ENCODE measurements at regions not wholly inside any gene's neighbourhood (a gene's known extent, or its start where the extent isn't known, plus 50 kb on each side); places are given as distances from the start of the nearest gene placed in this dataset.

DNA sequence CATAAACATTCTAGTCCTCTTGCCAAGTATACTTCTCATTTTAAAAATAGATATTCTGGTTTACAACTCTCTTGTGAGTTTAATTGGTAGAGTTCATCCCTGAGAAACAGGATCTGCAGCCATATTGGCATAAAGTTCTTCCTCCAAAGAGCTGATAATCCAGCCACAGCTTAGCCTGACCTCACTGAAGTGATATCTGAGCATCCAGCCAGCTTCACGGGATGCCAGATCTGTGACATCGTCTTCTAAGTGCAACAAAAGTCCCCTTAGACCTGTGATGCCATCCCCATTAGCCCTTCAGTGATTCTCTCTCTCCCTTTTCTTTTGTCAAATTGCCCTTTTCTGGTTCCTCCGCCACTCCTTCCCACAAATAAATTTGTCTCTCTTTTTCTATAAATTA, 180.6 kb upstream of the STXBP5 start:
- Histone ChIP-seq H3K36me3 (peaks cover 2% of the 10 kb centered on the region; the same call in 1 of the 2 replicates), H3K27me3 (no peaks in the 10 kb centered on the region), H3K9me3 (replicated peaks) (no peaks in the 10 kb centered on the region), H3K4me3 (no peak overlapping the region), H3K27ac (peak overlapping the region; percentile 25), H3K4me1 (peaks cover 13% of the 10 kb centered on the region)
- peak; percentile 60 to 71 for DNase-seq

DNA sequence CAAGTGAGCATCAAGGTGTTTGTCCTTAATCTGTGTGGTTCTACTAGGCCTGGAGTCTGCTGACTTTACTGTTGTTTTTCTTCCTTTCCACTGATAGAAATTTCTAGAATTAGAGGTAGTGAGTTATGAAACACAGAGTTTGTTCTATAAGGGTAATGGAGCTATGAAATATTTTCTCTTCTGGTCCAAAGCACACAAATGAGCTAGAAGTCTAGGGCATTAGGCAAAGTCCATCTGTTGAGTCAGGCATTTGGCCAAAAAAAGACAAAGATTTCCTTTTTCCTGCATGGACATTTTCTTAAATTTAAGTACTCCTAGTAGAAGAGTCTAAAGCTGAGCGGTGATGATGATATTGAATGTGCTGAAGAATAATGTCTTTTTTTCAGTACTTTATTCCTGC, 174.3 kb upstream of the STXBP5 start:
- Histone ChIP-seq H3K4me3 (no peak overlapping the region), H3K27ac (no peak overlapping the region), H3K36me3 (peaks cover 2% of the 10 kb centered on the region; the same call in 1 of the 2 replicates), H3K27me3 (no peaks in the 10 kb centered on the region), H3K9me3 (replicated peaks) (no peaks in the 10 kb centered on the region; the same call in 1 of the 2 replicates), H3K4me1 (peaks cover 14% of the 10 kb centered on the region)
- no peak for DNase-seq

DNA sequence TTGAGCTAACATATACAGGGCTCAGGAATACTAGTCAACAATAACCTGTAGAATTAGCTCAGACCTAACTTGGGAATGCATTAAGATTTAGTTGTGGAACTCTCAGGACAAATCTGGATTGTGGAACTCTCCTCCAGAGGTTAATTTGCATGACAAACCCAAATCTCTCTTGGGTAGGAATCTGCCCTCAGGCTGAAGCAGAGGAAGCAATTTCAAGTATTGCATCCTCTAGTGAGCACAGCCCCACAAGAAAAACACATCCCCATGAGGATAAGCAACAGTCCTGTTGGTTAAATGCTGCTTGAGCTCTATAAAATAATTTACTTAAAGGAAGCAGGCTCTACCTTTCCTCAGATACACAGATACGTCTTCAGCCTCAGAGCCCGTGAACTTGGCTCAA, 170.9 kb upstream of the STXBP5 start:
- Histone ChIP-seq H3K27ac (peak overlapping the region; percentile 50), H3K36me3 (no peaks in the 10 kb centered on the region), H3K27me3 (no peaks in the 10 kb centered on the region), H3K4me3 (no peak overlapping the region), H3K9me3 (replicated peaks) (no peaks in the 10 kb centered on the region; the same call in 1 of the 2 replicates), H3K4me1 (peaks cover 31% of the 10 kb centered on the region)
- peak; percentile 63 to 78 for DNase-seq

GRCh38 chr6:147035886-147036285, 168.3 kb upstream of the STXBP5 start:
- peak overlapping the region; percentile 27 for H3K27ac ChIP-seq
- H3K4me3 ChIP-seq: no peak overlapping the region
- H3K9me3 ChIP-seq (replicated peaks): no peaks in the 10 kb centered on the region; the same call in 1 of the 2 replicates
- no peaks in the 10 kb centered on the region for H3K36me3 ChIP-seq
- no peaks in the 10 kb centered on the region for H3K27me3 ChIP-seq
- DNase-seq: peak; percentile 41 to 70
- H3K4me1 ChIP-seq: peaks cover 33% of the 10 kb centered on the region

GRCh38 chr6:147037881-147038280, 166.3 kb upstream of the STXBP5 start:
- Histone ChIP-seq H3K9me3 (replicated peaks) (no peaks in the 10 kb centered on the region; the same call in 1 of the 2 replicates), H3K36me3 (no peaks in the 10 kb centered on the region), H3K27ac (no peak overlapping the region), H3K27me3 (no peaks in the 10 kb centered on the region), H3K4me1 (peaks cover 31% of the 10 kb centered on the region), H3K4me3 (no peak overlapping the region)
- no peak for DNase-seq

DNA sequence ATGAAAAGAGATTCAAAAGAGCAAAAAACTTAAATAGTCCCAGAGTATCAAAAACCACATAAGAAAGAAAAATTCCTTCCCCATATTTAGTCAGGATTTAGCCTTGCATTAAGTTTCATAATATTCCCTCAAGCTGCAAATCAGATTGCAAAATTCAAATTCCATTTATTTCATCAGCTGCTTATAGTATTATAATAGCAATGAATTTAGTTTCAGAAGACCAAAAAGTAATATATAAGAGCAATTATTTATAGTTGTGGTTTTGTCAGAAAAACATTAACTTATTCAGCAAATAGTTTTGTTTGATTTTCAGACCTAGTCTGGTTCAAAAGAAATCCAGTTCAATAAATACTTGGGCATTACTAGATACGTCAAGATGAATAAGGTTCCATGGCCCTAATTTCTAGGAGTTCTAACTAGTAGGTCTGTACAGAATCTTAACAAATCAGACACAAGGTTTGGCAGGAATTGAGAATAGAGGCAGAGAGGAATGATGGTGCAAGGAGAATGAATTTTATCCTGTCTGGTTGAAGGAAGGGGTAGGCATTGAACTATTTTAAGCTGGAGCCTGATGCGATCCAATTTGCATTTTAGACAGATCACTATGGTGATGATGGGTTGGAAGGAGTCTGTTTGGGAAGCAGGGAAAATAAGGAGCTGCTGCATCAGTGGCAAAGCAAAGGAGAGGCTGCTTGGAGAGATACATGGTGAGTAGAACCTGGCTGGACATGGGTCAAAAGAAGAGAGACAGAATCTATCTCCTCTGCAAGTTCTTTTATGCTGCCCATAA, 163.9 kb upstream of the STXBP5 start:
- Histone ChIP-seq H3K27ac (no peak overlapping the region), H3K36me3 (no peaks in the 10 kb centered on the region), H3K27me3 (no peaks in the 10 kb centered on the region), H3K9me3 (replicated peaks) (peaks cover 7% of the 10 kb centered on the region), H3K4me3 (no peak overlapping the region), H3K4me1 (peaks cover 19% of the 10 kb centered on the region)
- no peak for DNase-seq

DNA sequence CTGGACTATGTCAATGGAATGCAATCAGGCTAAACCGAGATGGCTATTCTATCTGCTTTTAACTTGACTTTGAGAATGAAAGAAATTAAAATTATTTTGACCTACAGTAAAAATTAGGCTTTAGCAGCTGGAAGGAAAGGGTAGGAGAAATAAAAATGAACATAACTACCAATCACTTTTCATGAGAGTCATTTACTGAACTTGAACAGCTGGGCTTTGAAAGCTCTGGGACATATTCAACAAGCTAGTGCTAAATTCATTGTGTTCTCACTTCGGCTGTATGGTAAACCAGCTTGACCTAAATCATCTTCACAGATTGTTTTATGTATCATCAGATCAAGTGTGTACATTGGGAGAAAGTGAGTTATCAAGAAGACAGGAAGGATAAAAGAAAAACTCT, 161.5 kb upstream of the STXBP5 start:
- Histone ChIP-seq H3K36me3 (no peaks in the 10 kb centered on the region), H3K27ac (no peak overlapping the region), H3K9me3 (replicated peaks) (peaks cover 7% of the 10 kb centered on the region), H3K4me3 (no peak overlapping the region), H3K4me1 (0 out of 2 replicates have a peak, but pooled peaks cover 2% of the 10 kb centered on the region), H3K27me3 (no peaks in the 10 kb centered on the region)
- DNase-seq: no peak

GRCh38 chr6:147043994-147044477, 160.2 kb upstream of the STXBP5 start:
- H3K4me3 ChIP-seq: no peak overlapping the region
- peak in 1 of 2 experiments; percentile 12 for DNase-seq
- H3K9me3 ChIP-seq (replicated peaks): peaks cover 7% of the 10 kb centered on the region
- H3K4me1 ChIP-seq: 0 out of 2 replicates have a peak, but pooled peaks cover 2% of the 10 kb centered on the region
- H3K27ac ChIP-seq: no peak overlapping the region
- no peaks in the 10 kb centered on the region for H3K27me3 ChIP-seq
- H3K36me3 ChIP-seq: no peaks in the 10 kb centered on the region

GRCh38 chr6:147046141-147046877, 157.9 kb upstream of the STXBP5 start:
- H3K36me3 ChIP-seq: no peaks in the 10 kb centered on the region
- H3K9me3 ChIP-seq (replicated peaks): peaks cover 7% of the 10 kb centered on the region
- H3K4me3 ChIP-seq: no peak overlapping the region

GRCh38 chr6:147048930-147049329, 155.3 kb upstream of the STXBP5 start:
- Histone ChIP-seq H3K27me3 (no peaks in the 10 kb centered on the region), H3K4me1 (no peaks in the 10 kb centered on the region), H3K27ac (no peak overlapping the region), H3K36me3 (no peaks in the 10 kb centered on the region), H3K4me3 (no peak overlapping the region), H3K9me3 (replicated peaks) (peaks cover 3% of the 10 kb centered on the region)
- no peak for DNase-seq

More at GRCh38 chr6:147046141-147046877, 157.9 kb upstream of the STXBP5 start:
- Histone ChIP-seq H3K27ac (no peak overlapping the region), H3K4me1 (no peaks in the 10 kb centered on the region), H3K27me3 (no peaks in the 10 kb centered on the region)
- DNase-seq: no peak

- Histone ChIP-seq H3K4me3 (no peak overlapping the region), H3K27me3 (no peaks in the 10 kb centered on the region), H3K36me3 (no peaks in the 10 kb centered on the region), H3K9me3 (replicated peaks) (no peaks in the 10 kb centered on the region), H3K27ac (no peak overlapping the region), H3K4me1 (no peaks in the 10 kb centered on the region)
- DNase-seq: no peak
Measured at GRCh38 chr6:147053311-147053921, 150.8 kb upstream of the STXBP5 start.

DNA sequence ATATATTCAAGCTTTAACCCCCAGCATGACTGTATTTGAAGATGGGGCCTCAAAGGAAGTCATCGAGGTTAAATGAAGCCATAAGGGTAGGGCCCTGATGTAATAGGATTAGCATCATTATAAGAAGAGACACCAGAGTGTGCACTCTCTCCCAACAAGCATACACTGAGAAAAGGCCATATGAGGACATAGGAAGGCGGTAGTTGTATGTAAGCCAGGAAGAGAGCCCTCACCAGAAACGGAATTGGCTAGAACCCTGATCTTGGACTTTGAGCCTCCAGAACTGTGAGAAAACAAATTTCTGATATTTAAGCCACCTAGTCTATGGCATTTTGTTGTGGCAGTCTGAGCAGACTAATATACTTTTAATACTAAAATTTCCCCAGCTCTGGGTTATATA, 150.1 kb upstream of the STXBP5 start:
- no peaks in the 10 kb centered on the region for H3K27me3 ChIP-seq
- no peaks in the 10 kb centered on the region for H3K9me3 ChIP-seq (replicated peaks)
- no peak overlapping the region for H3K27ac ChIP-seq
- H3K4me1 ChIP-seq: no peaks in the 10 kb centered on the region
- no peak for DNase-seq
- no peak overlapping the region for H3K4me3 ChIP-seq
- no peaks in the 10 kb centered on the region for H3K36me3 ChIP-seq

DNA sequence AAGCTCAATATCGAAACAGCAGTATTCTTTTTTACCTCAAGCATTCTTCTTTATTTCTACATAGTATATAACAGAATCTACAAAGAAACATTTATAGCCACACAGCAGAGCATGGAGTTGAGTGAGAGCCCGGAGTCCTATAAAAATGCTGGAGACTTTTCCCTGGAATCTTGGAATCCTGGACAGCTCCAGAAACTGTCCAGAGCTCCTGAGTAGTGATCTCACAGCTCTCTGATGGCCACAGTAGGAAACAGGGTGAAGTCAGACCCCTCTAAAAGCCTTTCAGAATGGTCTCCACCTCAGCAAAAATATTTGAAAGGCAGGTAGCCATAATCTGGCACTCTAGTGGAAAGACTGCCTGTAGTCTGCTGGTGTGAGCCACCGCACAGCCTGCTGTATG, 149.3 kb upstream of the STXBP5 start:
- Histone ChIP-seq H3K27ac (no peak overlapping the region), H3K4me3 (no peak overlapping the region), H3K36me3 (no peaks in the 10 kb centered on the region), H3K4me1 (no peaks in the 10 kb centered on the region), H3K27me3 (no peaks in the 10 kb centered on the region), H3K9me3 (replicated peaks) (no peaks in the 10 kb centered on the region)
- no peak for DNase-seq

GRCh38 chr6:147055821-147056392, 148.3 kb upstream of the STXBP5 start:
- no peaks in the 10 kb centered on the region for H3K9me3 ChIP-seq (replicated peaks)
- no peak overlapping the region for H3K27ac ChIP-seq
- H3K4me1 ChIP-seq: no peaks in the 10 kb centered on the region
- H3K36me3 ChIP-seq: no peaks in the 10 kb centered on the region
- no peak for DNase-seq
- no peaks in the 10 kb centered on the region for H3K27me3 ChIP-seq
- no peak overlapping the region for H3K4me3 ChIP-seq

Measured in SJCRH30 (cell line).